ENCODE measurements at regions not wholly inside any gene's neighbourhood (a gene's known extent, or its start where the extent isn't known, plus 50 kb on each side); places are given as distances from the start of the nearest gene placed in this dataset.
"Not testable (repeated sequence)": the region's sequence is repeated elsewhere in the genome, so short reads cannot be mapped to it uniquely, and the experiment has no call there.

DNA sequence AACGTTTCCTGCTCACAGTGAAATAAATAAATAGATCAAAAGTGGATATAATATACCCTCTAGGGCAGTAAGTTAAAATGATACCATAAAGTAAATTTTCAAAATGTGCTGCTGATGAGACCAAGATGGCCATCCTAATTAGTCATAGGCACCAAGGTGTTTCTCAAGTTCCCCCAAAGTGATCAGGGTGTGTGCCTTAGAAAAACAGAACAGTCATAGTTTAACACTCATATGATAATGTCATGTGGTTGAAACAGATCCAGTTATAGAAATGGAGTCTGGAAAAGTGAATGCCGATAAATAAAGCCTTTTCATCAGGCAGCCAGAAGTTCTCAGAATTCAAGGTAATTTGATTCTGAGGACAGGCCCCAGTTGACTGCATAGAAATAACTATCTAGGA lies 161.5 kb upstream of the CDKN2B start:
- Histone ChIP-seq H3K27ac (ENCODE audit: low read depth) (no peak overlapping the region), H3K36me3 (ENCODE audit: insufficient read depth) (no peaks in the 10 kb centered on the region), H3K4me1 (ENCODE audit: insufficient read depth) (no peaks in the 10 kb centered on the region), H3K4me3 (ENCODE audit: low read depth, low read length) (no peak overlapping the region)
- 49% methylated on average over 2 of the region's 2 CpGs for WGBS
- no peak for DNase-seq (ENCODE audit: extremely low spot score)

GRCh38 chr9:22170990-22171670 lies 162.0 kb upstream of the CDKN2B start:
- DNase-seq (ENCODE audit: extremely low spot score): no peak
- Histone ChIP-seq H3K27ac (ENCODE audit: low read depth) (no peak overlapping the region), H3K36me3 (ENCODE audit: insufficient read depth) (no peaks in the 10 kb centered on the region), H3K4me1 (ENCODE audit: insufficient read depth) (no peaks in the 10 kb centered on the region), H3K4me3 (ENCODE audit: low read depth, low read length) (no peak overlapping the region)
- 62% methylated on average over 2 of the region's 2 CpGs for WGBS

DNA sequence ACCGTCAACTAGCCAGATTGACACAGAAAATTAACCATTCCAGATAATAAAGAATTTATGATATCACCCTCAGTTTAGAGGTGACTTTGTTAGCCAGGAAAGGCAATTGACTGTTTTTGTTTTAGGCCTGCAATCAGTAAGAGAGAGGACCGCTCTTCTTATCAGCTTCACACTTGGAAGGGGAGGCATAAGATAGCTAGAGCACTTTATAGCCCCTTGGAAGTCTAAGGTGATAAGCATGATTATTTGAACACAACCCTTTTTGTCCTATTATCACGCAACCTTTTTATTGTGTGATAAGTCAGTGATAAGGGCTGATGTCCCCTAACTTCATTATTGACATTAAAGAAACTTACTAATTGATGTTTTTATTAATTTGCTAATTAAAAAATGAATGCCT lies 162.6 kb upstream of the CDKN2B start:
- Histone ChIP-seq H3K36me3 (ENCODE audit: insufficient read depth) (no peaks in the 10 kb centered on the region), H3K4me1 (ENCODE audit: insufficient read depth) (no peaks in the 10 kb centered on the region), H3K27ac (ENCODE audit: low read depth) (no peak overlapping the region), H3K4me3 (ENCODE audit: low read depth, low read length) (no peak overlapping the region)
- DNase-seq (ENCODE audit: extremely low spot score): no peak
- WGBS: 88% methylated on average over 3 of the region's 3 CpGs

GRCh38 chr9:22173908-22174307 lies 164.8 kb upstream of the CDKN2B start:
- no peak overlapping the region for H3K4me3 ChIP-seq (ENCODE audit: low read depth, low read length)
- H3K4me1 ChIP-seq (ENCODE audit: insufficient read depth): no peaks in the 10 kb centered on the region
- no peak overlapping the region for H3K27ac ChIP-seq (ENCODE audit: low read depth)
- 92% methylated on average over 2 of the region's 2 CpGs for WGBS
- DNase-seq (ENCODE audit: extremely low spot score): no peak
- H3K36me3 ChIP-seq (ENCODE audit: insufficient read depth): no peaks in the 10 kb centered on the region

GRCh38 chr9:22175972-22176545 lies 167.0 kb upstream of the CDKN2B start:
- Histone ChIP-seq H3K36me3 (ENCODE audit: insufficient read depth) (no peaks in the 10 kb centered on the region), H3K4me1 (ENCODE audit: insufficient read depth) (no peaks in the 10 kb centered on the region), H3K4me3 (ENCODE audit: low read depth, low read length) (no peak overlapping the region), H3K27ac (ENCODE audit: low read depth) (no peak overlapping the region)
- DNase-seq (ENCODE audit: extremely low spot score): no peak
- WGBS: 85% methylated on average over 2 of the region's 2 CpGs

DNA sequence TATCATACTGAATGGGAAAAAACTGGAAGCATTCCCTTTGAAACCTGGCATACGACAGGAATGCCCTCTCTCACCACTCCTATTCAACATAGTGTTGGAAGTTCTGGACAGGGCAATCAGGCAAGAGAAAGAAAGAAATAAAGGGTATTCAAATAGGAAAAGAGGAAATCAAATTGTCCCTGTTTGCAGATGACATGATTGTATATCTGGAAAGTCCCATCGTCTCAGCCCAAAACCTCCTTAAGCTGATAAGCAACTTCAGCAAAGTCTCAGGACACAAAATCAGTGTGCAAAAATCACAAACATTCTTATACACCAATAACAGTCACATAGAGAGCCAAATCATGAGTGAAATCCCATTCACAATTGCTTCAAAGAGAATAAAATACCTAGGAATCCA lies 171.9 kb upstream of the CDKN2B start:
- 89% methylated on average over 2 of the region's 2 CpGs for WGBS
- H3K36me3 ChIP-seq (ENCODE audit: insufficient read depth); H3K27ac ChIP-seq (ENCODE audit: low read depth); H3K4me1 ChIP-seq (ENCODE audit: insufficient read depth); H3K4me3 ChIP-seq (ENCODE audit: low read depth, low read length); DNase-seq (ENCODE audit: extremely low spot score): not testable (repeated sequence)

- Histone ChIP-seq H3K4me3 (ENCODE audit: low read depth, low read length) (no peak overlapping the region), H3K4me1 (ENCODE audit: insufficient read depth) (no peaks in the 10 kb centered on the region), H3K36me3 (ENCODE audit: insufficient read depth) (no peaks in the 10 kb centered on the region), H3K27ac (ENCODE audit: low read depth) (no peak overlapping the region)
- WGBS: 88% methylated on average over 2 of the region's 2 CpGs
- DNase-seq (ENCODE audit: extremely low spot score): no peak
These were observed 180.4 kb upstream of the CDKN2B start for GRCh38 chr9:22189471-22189870.

DNA sequence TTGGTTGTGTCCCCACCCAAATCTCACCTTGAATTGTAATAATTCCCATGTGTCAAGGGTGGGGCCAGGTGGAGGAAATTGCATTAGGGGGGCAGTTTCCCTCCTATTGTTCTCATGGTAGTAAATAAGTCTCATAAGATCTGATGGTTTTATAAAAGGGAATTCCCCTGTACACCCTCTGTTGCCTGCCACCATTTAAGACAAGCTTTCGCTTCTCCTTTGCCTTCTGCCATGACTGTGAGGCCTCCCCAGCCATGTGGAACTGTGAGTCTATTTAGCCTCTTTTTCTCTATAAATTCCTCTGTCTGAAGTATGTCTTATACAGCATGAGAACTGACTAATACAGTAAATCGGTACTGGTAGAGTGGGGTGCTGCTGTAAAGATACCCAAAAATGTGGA lies 187.9 kb upstream of the CDKN2B start:
- not testable (repeated sequence) for H3K4me3 ChIP-seq (ENCODE audit: low read depth, low read length); H3K36me3 ChIP-seq (ENCODE audit: insufficient read depth); H3K4me1 ChIP-seq (ENCODE audit: insufficient read depth); DNase-seq (ENCODE audit: extremely low spot score); H3K27ac ChIP-seq (ENCODE audit: low read depth)
- WGBS: 90% methylated on average over 2 of the region's 2 CpGs

GRCh38 chr9:22198681-22199080 lies 189.6 kb upstream of the CDKN2B start:
- Histone ChIP-seq H3K27ac (ENCODE audit: low read depth) (no peak overlapping the region), H3K4me3 (ENCODE audit: low read depth, low read length) (no peak overlapping the region), H3K4me1 (ENCODE audit: insufficient read depth) (peaks cover 2% of the 10 kb centered on the region), H3K36me3 (ENCODE audit: insufficient read depth) (no peaks in the 10 kb centered on the region)
- DNase-seq (ENCODE audit: extremely low spot score): no peak

DNA sequence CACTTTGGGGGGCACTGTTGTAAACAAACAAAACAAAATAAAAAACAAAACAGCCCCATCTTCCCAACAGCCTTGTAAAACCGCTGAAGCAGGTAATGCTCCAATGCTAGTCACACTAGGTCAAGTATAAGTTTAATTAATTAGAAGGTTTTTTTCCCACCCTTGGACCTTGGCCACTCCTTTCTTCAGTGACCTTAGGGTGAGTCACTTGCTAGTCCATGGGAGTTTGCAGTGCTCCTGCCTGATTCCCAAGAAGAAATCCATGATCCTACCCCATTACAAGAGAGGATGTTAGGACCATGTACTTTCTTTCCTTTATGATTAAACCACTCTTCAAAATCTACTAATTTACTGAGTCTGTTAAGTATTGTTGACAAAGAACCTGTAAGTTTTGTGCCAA lies 192.2 kb upstream of the CDKN2B start:
- 86% methylated on average over 1 of the region's 1 CpG for WGBS
- no peak for DNase-seq (ENCODE audit: extremely low spot score)
- Histone ChIP-seq H3K36me3 (ENCODE audit: insufficient read depth) (no peaks in the 10 kb centered on the region), H3K27ac (ENCODE audit: low read depth) (no peak overlapping the region), H3K4me3 (ENCODE audit: low read depth, low read length) (no peak overlapping the region), H3K4me1 (ENCODE audit: insufficient read depth) (peaks cover 2% of the 10 kb centered on the region)

DNA sequence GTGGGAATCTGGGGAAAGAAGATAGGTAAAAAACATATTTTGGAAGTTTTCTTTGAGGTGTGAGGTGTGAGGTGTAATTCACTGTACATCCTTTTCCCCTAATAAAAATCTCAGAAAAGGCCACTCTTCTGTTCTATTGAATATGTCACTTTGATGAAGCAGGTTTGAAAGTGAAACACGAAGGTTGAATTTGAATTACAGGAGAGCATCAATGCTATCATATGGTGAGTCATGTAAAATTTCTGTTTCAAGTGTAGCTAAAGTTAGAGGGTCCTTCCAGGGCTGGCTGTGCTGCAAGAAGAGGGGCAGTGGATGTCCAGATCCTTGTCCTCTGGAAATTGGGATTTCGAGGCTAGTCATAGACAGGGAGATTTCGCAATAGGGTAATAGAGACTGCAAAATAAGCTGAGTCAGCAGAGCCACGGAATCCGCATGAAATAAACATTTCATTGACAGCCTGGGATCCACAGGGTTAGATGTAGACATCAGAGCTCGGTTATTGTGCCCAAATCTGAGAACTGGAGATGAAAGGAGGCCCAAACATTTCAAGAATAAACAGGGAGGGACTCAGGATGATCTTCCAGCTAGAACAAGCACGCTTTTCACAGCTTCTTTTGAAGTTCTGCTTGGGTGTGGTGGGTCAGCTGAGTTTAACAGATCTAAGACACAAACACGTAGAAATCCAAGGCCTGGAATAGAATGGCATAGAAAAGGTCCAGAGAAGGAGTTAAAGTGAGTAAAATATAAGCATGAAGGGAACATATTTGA lies 194.4 kb upstream of the CDKN2B start:
- Histone ChIP-seq H3K36me3 (ENCODE audit: insufficient read depth) (no peaks in the 10 kb centered on the region), H3K27ac (ENCODE audit: low read depth) (no peak overlapping the region), H3K4me3 (ENCODE audit: low read depth, low read length) (no peak overlapping the region), H3K4me1 (ENCODE audit: insufficient read depth) (peaks cover 2% of the 10 kb centered on the region)
- DNase-seq (ENCODE audit: extremely low spot score): no peak
- WGBS: 39% methylated on average over 8 of the region's 8 CpGs

GRCh38 chr9:22204240-22204639 lies 195.1 kb upstream of the CDKN2B start:
- Histone ChIP-seq H3K4me1 (ENCODE audit: insufficient read depth) (peaks cover 2% of the 10 kb centered on the region), H3K36me3 (ENCODE audit: insufficient read depth) (no peaks in the 10 kb centered on the region), H3K27ac (ENCODE audit: low read depth) (no peak overlapping the region), H3K4me3 (ENCODE audit: low read depth, low read length) (no peak overlapping the region)
- DNase-seq (ENCODE audit: extremely low spot score): no peak
- WGBS: 100% methylated on average over 2 of the region's 2 CpGs

DNA sequence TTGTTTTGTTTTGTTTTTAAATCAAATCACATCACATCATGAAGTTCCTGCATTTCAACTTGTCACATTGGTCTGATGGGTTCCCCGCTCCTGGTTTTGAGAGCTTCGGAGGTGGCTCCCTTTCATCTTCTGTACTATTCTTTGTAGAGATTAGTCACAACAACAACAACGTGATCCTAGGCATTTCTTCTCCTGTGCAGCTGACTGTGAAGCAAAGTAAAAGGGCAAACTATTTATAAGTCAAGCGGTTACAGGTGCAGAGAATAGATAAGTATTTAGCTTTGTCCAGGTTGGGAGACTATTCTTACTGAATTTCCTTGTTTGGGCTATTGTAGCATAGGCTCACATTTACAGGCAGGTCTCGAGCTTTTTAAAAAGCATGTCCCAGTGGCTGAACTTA lies 197.7 kb upstream of the CDKN2B start:
- H3K36me3 ChIP-seq (ENCODE audit: insufficient read depth): no peaks in the 10 kb centered on the region
- WGBS: 79% methylated on average over 5 of the region's 5 CpGs
- no peak for DNase-seq (ENCODE audit: extremely low spot score)
- no peak overlapping the region for H3K4me3 ChIP-seq (ENCODE audit: low read depth, low read length)
- peaks cover 2% of the 10 kb centered on the region for H3K4me1 ChIP-seq (ENCODE audit: insufficient read depth)
- no peak overlapping the region for H3K27ac ChIP-seq (ENCODE audit: low read depth)

- H3K27ac ChIP-seq (ENCODE audit: low read depth): no peak overlapping the region
- H3K4me3 ChIP-seq (ENCODE audit: low read depth, low read length): no peak overlapping the region
- no peaks in the 10 kb centered on the region for H3K36me3 ChIP-seq (ENCODE audit: insufficient read depth)
- 87% methylated on average over 1 of the region's 1 CpG for WGBS
- no peak for DNase-seq (ENCODE audit: extremely low spot score)
- no peaks in the 10 kb centered on the region for H3K4me1 ChIP-seq (ENCODE audit: insufficient read depth)
These were observed 199.9 kb upstream of the CDKN2B start for GRCh38 chr9:22208846-22209585.
